ENCODE measurements at regions not wholly inside any gene's neighbourhood (a gene's known extent, or its start where the extent isn't known, plus 50 kb on each side); places are given as distances from the start of the nearest gene placed in this dataset.

DNA sequence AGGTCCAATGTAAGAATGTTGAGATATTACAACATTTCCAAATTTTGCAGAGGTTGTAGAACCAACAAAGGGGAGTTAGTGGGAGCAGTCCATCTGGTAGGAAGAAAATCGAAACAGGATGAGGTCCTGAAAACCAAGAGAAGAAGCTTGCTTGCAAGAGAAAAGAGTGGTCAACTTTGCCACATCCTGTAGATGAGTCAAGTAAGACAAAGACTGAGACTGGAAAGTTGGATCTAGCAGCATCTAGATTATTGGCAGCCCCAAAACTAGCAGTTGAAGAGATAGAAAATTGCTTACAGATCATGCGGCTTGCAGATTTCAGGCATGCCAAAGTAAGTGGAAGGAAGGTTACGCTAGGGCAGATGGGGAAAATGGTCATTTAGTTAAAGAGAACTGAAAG is 378.9 kb downstream of the GRB14 start:
- TF ChIP-seq, protein P1, sequence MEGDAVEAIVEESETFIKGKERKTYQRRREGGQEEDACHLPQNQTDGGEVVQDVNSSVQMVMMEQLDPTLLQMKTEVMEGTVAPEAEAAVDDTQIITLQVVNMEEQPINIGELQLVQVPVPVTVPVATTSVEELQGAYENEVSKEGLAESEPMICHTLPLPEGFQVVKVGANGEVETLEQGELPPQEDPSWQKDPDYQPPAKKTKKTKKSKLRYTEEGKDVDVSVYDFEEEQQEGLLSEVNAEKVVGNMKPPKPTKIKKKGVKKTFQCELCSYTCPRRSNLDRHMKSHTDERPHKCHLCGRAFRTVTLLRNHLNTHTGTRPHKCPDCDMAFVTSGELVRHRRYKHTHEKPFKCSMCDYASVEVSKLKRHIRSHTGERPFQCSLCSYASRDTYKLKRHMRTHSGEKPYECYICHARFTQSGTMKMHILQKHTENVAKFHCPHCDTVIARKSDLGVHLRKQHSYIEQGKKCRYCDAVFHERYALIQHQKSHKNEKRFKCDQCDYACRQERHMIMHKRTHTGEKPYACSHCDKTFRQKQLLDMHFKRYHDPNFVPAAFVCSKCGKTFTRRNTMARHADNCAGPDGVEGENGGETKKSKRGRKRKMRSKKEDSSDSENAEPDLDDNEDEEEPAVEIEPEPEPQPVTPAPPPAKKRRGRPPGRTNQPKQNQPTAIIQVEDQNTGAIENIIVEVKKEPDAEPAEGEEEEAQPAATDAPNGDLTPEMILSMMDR (IDR thresholded peaks at IDR 0.05) = no peak
- TF ChIP-seq EZH2 (IDR thresholded peaks at IDR 0.05) (no peak), EZH2phosphoT487 (IDR thresholded peaks at IDR 0.05) (no peak)

Data from neural progenitor cell (in vitro differentiated cells).